ENCODE measurements at regions not wholly inside any gene's neighbourhood (a gene's known extent, or its start where the extent isn't known, plus 50 kb on each side); places are given as distances from the start of the nearest gene placed in this dataset.

DNA sequence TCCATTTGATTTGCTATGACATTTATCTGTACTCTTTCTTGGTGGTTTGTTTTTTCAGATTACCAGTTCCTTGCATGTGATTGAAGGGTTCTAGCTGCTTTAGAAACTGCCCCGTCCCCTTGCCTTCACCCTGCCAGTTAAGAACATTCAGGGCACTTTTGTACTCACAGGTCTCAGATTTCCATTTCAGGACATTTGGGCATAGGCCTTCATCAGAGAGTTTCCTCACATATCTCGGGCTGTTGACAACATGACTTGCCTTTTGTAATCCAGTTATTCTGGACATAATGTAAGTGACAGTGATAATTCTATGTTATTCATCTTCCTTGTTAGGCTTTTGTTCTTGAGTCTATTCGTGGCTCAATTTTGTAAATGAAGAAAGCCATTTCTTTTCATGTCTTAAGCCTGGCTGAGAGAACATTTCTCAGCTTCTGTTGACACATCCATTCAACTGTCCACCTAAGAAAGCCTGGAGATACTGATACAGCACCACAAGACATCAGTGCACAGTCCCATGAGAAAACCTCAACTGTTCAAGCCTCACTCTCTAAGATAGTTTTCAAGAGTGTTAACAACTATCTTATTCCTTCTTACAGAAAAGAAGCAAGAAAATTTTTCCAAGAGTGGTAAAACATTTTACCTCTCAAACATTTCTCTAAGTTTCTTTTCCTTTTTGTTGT, 209.3 kb upstream of the SGK1 start:
- Histone ChIP-seq H2AFZ (ENCODE audit: low read length) (no peak overlapping the region), H3K9me3 (replicated peaks in 1 of 2; ENCODE audit: control insufficient read depth in 2 of 2, insufficient read depth in 1 of 2, low read depth in 1 of 2, low read length in 2 of 2) (no peaks in the 10 kb centered on the region), H2BK120ac (ENCODE audit: low read depth, low read length) (no peak overlapping the region), H3K9ac (ENCODE audit: low read depth, low read length, poor library complexity) (no peak overlapping the region), H3K36me3 (replicated peaks in 1 of 2; ENCODE audit: control insufficient read depth in 2 of 2, insufficient read depth in 2 of 2, low read length in 2 of 2) (no peaks in the 10 kb centered on the region), H3K27me3 (ENCODE audit: control insufficient read depth in 3 of 3, insufficient read depth in 3 of 3, low read depth in 1 of 3, low read length in 3 of 3) (no peaks in the 10 kb centered on the region), H3K18ac (ENCODE audit: low read length) (no peak overlapping the region), H3K27ac (replicated peaks; ENCODE audit: low read length) (no peak overlapping the region), H3K23ac (ENCODE audit: low read depth, low read length, poor library complexity) (no peak overlapping the region), H4K91ac (ENCODE audit: low read depth, low read length, poor library complexity) (no peak overlapping the region), H2BK5ac (ENCODE audit: low read length) (no peak overlapping the region), H2AK5ac (ENCODE audit: low read depth, low read length) (no peak overlapping the region), H3K4me1 (ENCODE audit: control insufficient read depth in 2 of 2, insufficient read depth in 1 of 2, low read depth in 1 of 2, low read length in 2 of 2) (no peaks in the 10 kb centered on the region), H2BK15ac (ENCODE audit: low read length) (no peak overlapping the region), H3K4me2 (ENCODE audit: insufficient read depth, low read length, poor library complexity, severe bottlenecking) (no peak overlapping the region), H3K4me3 (ENCODE audit: low read length in 2 of 2) (no peak overlapping the region), H3K14ac (ENCODE audit: low read length) (no peak overlapping the region), H2BK12ac (ENCODE audit: low read length) (no peak overlapping the region), H3K4ac (ENCODE audit: low read length) (no peak overlapping the region), H4K8ac (ENCODE audit: low read depth, low read length) (no peak overlapping the region), H3K79me1 (ENCODE audit: low read depth, low read length) (no peaks in the 10 kb centered on the region)
- WGBS, 2 donors (ENCODE audit: extremely low coverage in 2 of 2, insufficient read length in 2 of 2, insufficient replicate concordance in 1 of 2): no CpG with 5 or more reads among the region's 3 CpGs
- no peak for DNase-seq (ENCODE audit: low spot score)

DNA sequence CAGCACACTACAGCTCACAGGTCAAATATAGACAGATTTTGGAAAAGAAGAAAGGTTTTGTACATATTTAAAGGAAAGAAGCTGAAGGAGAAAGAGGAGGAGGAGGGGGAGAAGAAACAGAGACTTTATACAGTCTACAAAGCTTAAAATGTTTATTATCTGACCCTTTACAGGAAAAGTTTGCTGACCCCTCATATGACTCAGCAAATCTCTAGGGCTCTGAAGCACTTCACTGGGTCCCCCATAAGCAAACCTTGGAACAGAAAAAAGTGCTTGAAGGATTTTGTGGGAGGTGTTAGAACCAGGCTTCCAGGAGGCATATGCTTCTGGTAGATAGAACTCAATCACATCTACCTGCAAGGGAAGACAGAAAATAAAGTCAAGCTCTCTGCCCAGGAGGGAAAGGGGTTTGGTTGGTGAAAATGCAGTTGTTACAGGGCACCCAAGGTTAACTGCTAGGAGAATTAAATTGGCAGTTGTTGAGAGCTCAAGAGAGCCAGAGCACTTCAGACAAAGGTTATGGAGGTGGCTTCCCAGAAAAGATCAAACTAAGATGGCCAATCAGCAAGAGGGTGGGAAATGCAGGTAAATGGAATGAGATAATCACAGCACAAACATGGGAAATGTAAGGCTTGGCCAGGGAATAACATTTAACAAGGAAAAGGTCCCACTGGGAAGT, 207.4 kb upstream of the SGK1 start:
- Histone ChIP-seq H2BK5ac (ENCODE audit: low read length) (no peak overlapping the region), H3K14ac (ENCODE audit: low read length) (no peak overlapping the region), H4K8ac (ENCODE audit: low read depth, low read length) (no peak overlapping the region), H2AK5ac (ENCODE audit: low read depth, low read length) (no peak overlapping the region), H4K91ac (ENCODE audit: low read depth, low read length, poor library complexity) (no peak overlapping the region), H2BK15ac (ENCODE audit: low read length) (no peak overlapping the region), H2BK120ac (ENCODE audit: low read depth, low read length) (no peak overlapping the region), H3K4ac (ENCODE audit: low read length) (no peak overlapping the region), H3K4me3 (ENCODE audit: low read length in 2 of 2) (no peak overlapping the region), H3K36me3 (replicated peaks in 1 of 2; ENCODE audit: control insufficient read depth in 2 of 2, insufficient read depth in 2 of 2, low read length in 2 of 2) (no peaks in the 10 kb centered on the region), H2BK12ac (ENCODE audit: low read length) (no peak overlapping the region), H3K9ac (ENCODE audit: low read depth, low read length, poor library complexity) (no peak overlapping the region), H2AFZ (ENCODE audit: low read length) (no peak overlapping the region), H3K9me3 (replicated peaks in 1 of 2; ENCODE audit: control insufficient read depth in 2 of 2, insufficient read depth in 1 of 2, low read depth in 1 of 2, low read length in 2 of 2) (no peaks in the 10 kb centered on the region), H3K23ac (ENCODE audit: low read depth, low read length, poor library complexity) (no peak overlapping the region), H3K79me1 (ENCODE audit: low read depth, low read length) (no peaks in the 10 kb centered on the region), H3K27me3 (ENCODE audit: control insufficient read depth in 3 of 3, insufficient read depth in 3 of 3, low read depth in 1 of 3, low read length in 3 of 3) (no peaks in the 10 kb centered on the region), H3K4me2 (ENCODE audit: insufficient read depth, low read length, poor library complexity, severe bottlenecking) (no peak overlapping the region), H3K18ac (ENCODE audit: low read length) (no peak overlapping the region), H3K27ac (replicated peaks; ENCODE audit: low read length) (no peak overlapping the region), H3K4me1 (ENCODE audit: control insufficient read depth in 2 of 2, insufficient read depth in 1 of 2, low read depth in 1 of 2, low read length in 2 of 2) (no peaks in the 10 kb centered on the region)
- no peak for DNase-seq (ENCODE audit: low spot score)

DNA sequence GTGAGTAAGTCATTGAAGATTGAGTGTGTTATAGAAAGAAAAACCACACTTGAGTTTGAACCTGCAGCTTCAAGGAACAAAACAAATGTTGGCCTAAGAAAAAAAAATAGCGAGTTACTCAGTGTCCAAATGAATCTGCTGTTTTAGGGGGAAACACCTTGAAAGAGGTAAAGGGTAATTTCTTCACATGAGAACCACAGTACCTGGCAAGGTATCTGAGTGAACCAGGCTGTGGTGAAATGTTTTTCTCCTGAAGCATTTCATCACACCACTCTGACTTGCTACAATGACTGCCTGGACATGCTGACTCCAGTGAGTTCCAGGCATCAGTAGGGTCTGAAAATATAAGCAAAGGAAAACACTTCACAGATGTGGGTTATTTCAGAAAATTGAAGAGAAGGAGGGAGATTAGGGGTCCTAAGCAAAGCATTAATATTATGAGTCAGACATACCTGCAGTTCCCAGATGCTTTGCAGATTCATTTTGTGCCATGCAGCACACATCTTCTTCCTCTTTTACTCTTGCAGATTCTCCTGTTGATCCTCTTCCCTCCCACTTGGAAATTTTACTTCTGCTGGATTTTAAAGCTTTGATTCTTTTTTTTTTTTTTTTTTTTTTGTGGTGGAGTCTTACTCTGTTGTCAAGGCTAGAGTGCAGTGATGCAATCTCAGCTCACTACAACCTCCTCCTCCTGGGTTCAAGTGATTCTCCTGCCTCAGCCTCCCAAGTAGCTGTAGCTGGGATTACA, 206.2 kb upstream of the SGK1 start:
- Histone ChIP-seq H3K23ac (ENCODE audit: low read depth, low read length, poor library complexity) (no peak overlapping the region), H4K91ac (ENCODE audit: low read depth, low read length, poor library complexity) (no peak overlapping the region), H3K9ac (ENCODE audit: low read depth, low read length, poor library complexity) (no peak overlapping the region), H3K4ac (ENCODE audit: low read length) (no peak overlapping the region), H2BK5ac (ENCODE audit: low read length) (no peak overlapping the region), H3K27me3 (ENCODE audit: control insufficient read depth in 3 of 3, insufficient read depth in 3 of 3, low read depth in 1 of 3, low read length in 3 of 3) (no peaks in the 10 kb centered on the region), H2BK15ac (ENCODE audit: low read length) (no peak overlapping the region), H4K8ac (ENCODE audit: low read depth, low read length) (no peak overlapping the region), H3K18ac (ENCODE audit: low read length) (no peak overlapping the region), H3K36me3 (replicated peaks in 1 of 2; ENCODE audit: control insufficient read depth in 2 of 2, insufficient read depth in 2 of 2, low read length in 2 of 2) (no peaks in the 10 kb centered on the region), H3K79me1 (ENCODE audit: low read depth, low read length) (no peaks in the 10 kb centered on the region), H2AFZ (ENCODE audit: low read length) (no peak overlapping the region), H3K4me3 (ENCODE audit: low read length in 2 of 2) (no peak overlapping the region), H3K27ac (replicated peaks; ENCODE audit: low read length) (no peak overlapping the region), H2BK120ac (ENCODE audit: low read depth, low read length) (no peak overlapping the region), H3K4me2 (ENCODE audit: insufficient read depth, low read length, poor library complexity, severe bottlenecking) (no peak overlapping the region), H3K4me1 (ENCODE audit: control insufficient read depth in 2 of 2, insufficient read depth in 1 of 2, low read depth in 1 of 2, low read length in 2 of 2) (peaks cover 0 to 6% of the 10 kb centered on the region in 2 donors), H2AK5ac (ENCODE audit: low read depth, low read length) (no peak overlapping the region), H3K14ac (ENCODE audit: low read length) (no peak overlapping the region), H3K9me3 (replicated peaks in 1 of 2; ENCODE audit: control insufficient read depth in 2 of 2, insufficient read depth in 1 of 2, low read depth in 1 of 2, low read length in 2 of 2) (no peaks in the 10 kb centered on the region), H2BK12ac (ENCODE audit: low read length) (no peak overlapping the region)
- no CpG with 5 or more reads among the region's 1 CpG for WGBS, 2 donors (ENCODE audit: extremely low coverage in 2 of 2, insufficient read length in 2 of 2, insufficient replicate concordance in 1 of 2)
- DNase-seq (ENCODE audit: low spot score): no peak

DNA sequence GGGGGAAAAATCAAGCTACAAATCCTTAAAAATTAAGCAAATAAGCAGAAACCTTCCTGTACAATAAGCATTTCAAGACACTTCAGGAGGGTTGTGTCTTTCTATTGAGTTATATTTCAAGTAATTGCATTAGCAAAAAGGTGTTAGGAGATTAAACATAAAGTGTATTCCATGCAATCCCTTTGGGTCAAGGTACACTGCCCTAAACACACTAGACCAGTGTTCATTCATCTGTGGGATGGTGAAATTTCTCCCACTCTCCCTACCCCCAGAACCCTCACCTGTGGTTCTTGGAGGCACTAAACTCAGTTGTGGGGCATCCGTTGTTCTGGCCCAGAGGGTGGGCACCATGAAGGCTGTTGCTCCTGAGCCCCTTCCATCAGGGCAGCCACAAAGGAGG, 205.1 kb upstream of the SGK1 start:
- no peak overlapping the region for H3K18ac ChIP-seq (ENCODE audit: low read length)
- H3K27ac ChIP-seq (replicated peaks; ENCODE audit: low read length): no peak overlapping the region
- no peak overlapping the region for H2BK120ac ChIP-seq (ENCODE audit: low read depth, low read length)
- H3K27me3 ChIP-seq (ENCODE audit: control insufficient read depth in 3 of 3, insufficient read depth in 3 of 3, low read depth in 1 of 3, low read length in 3 of 3): no peaks in the 10 kb centered on the region
- no peak overlapping the region for H4K8ac ChIP-seq (ENCODE audit: low read depth, low read length)
- no peak overlapping the region for H2BK5ac ChIP-seq (ENCODE audit: low read length)
- H2BK12ac ChIP-seq (ENCODE audit: low read length): no peak overlapping the region
- WGBS, 2 donors (ENCODE audit: extremely low coverage in 2 of 2, insufficient read length in 2 of 2, insufficient replicate concordance in 1 of 2): no CpG with 5 or more reads among the region's 1 CpG
- no peak overlapping the region for H3K4me2 ChIP-seq (ENCODE audit: insufficient read depth, low read length, poor library complexity, severe bottlenecking)
- H2AFZ ChIP-seq (ENCODE audit: low read length): no peak overlapping the region
- no peak overlapping the region for H3K4ac ChIP-seq (ENCODE audit: low read length)
- peaks cover 0 to 6% of the 10 kb centered on the region in 2 donors for H3K4me1 ChIP-seq (ENCODE audit: control insufficient read depth in 2 of 2, insufficient read depth in 1 of 2, low read depth in 1 of 2, low read length in 2 of 2)
- no peaks in the 10 kb centered on the region for H3K79me1 ChIP-seq (ENCODE audit: low read depth, low read length)
- H3K9me3 ChIP-seq (replicated peaks in 1 of 2; ENCODE audit: control insufficient read depth in 2 of 2, insufficient read depth in 1 of 2, low read depth in 1 of 2, low read length in 2 of 2): no peaks in the 10 kb centered on the region
- no peak for DNase-seq (ENCODE audit: low spot score)
- H2BK15ac ChIP-seq (ENCODE audit: low read length): no peak overlapping the region
- no peak overlapping the region for H3K14ac ChIP-seq (ENCODE audit: low read length)
- no peak overlapping the region for H3K9ac ChIP-seq (ENCODE audit: low read depth, low read length, poor library complexity)
- H2AK5ac ChIP-seq (ENCODE audit: low read depth, low read length): no peak overlapping the region
- H4K91ac ChIP-seq (ENCODE audit: low read depth, low read length, poor library complexity): no peak overlapping the region
- H3K23ac ChIP-seq (ENCODE audit: low read depth, low read length, poor library complexity): no peak overlapping the region
- H3K4me3 ChIP-seq (ENCODE audit: low read length in 2 of 2): no peak overlapping the region
- no peaks in the 10 kb centered on the region for H3K36me3 ChIP-seq (replicated peaks in 1 of 2; ENCODE audit: control insufficient read depth in 2 of 2, insufficient read depth in 2 of 2, low read length in 2 of 2)

Measured in neuronal stem cell (in vitro differentiated cells).